A172 (cell line): ENCODE measurements at regions not wholly inside any gene's neighbourhood (a gene's known extent, or its start where the extent isn't known, plus 50 kb on each side); places are given as distances from the start of the nearest gene placed in this dataset.
"Not testable (repeated sequence)": the region's sequence is repeated elsewhere in the genome, so short reads cannot be mapped to it uniquely, and the experiment has no call there.

Experiments used
- DNase-seq: peaks from one replicate; pipeline ENCODE4 v3.0.0-alpha.2; 2015; ENCODE audit warnings: low spot score

GRCh38 chr11:71182791-71183677 is 69.3 kb downstream of the SHANK2 start:
- DNase-seq, result no peak

GRCh38 chr11:71181566-71181965 is 70.8 kb downstream of the SHANK2 start:
- DNase-seq, result no peak

DNA sequence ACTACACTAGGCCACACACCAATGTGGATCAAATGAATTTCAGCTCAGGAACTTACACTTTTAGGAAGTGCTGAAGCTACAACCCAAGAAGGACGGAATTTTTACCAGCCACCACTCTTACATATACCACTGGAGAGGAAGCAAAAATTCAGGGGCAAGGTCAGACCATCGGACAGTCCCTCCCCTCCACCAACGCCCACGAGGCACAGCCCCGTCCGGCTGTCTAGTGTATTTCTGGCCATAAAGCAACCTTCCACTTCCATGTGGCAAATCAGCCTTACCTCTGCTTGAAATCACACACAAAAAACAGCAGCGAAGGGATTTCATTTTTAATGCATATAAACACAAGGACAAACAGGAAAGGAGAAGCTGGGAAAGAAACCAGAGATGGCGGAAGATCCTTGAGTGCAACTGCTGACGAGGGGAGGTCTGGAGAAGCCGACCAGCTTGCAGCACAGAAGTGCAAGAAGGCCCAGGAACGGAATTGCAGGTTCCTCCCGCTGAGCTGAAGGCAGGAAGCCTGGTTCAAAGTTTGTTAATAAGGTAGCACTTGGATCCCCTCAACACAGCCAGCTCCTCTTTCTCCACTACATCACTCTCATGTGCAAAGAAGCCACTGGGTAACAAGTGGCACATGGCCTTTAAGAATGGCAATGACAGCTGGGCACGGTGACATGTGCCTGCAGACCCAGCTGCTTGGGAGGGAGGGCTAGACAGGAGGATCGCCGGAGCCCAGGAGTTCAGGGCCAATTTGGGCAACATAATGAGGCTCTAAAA is 71.5 kb downstream of the SHANK2 start:
- no peak for DNase-seq

DNA sequence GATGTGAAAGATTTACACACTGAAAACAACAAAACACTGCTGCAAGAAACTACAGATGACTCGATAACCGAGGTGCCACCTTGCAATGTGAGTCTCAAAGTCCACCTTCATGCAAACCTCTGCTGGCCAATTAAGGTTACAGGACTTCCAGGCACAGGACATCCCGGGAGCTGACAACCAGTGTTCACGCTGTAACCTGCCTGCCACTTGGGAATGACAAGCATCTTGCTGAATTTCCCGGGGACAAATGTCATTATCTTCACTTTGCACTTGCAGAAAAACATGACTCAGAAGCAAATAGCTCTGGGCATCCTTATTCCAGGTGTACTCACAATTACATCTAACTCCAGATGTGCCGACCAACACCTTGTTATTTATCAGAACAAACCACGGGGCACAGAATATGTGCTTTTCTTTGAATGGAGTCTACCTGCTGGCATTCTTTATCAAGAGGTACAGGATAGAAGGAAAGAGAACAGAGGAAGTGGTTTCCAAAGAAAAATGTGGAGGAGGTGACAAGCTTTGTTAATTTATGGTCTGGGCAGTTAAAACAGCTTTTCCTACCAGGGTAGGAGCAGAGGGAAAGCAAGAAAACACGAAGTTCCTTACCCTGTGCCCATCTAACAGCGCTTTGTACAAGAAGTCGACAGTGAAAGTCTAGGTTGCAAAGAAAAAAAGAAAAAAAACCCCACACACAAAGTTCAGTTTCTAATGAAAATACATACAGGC is 72.3 kb downstream of the SHANK2 start:
- no peak for DNase-seq

GRCh38 chr11:71178076-71178475 is 74.3 kb downstream of the SHANK2 start:
- no peak for DNase-seq

DNA sequence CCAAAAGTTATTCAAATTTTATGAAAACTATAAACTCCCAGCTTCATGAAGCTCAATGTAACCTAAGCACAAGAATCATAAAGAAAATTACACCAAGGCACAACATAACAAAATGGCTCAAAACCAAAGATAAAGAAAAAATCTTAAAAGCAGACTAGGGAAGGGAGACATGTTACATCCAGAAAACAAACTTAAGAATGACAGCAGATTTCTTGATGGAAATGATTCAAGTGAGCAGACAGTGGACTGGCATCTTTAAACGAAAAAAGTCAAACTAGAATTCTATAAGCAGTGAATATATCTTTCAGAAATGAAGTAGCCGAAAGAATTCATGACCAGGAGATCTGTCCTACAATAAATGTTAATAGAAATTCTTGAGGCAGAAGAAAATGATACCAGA is 75.6 kb downstream of the SHANK2 start:
- no peak for DNase-seq

DNA sequence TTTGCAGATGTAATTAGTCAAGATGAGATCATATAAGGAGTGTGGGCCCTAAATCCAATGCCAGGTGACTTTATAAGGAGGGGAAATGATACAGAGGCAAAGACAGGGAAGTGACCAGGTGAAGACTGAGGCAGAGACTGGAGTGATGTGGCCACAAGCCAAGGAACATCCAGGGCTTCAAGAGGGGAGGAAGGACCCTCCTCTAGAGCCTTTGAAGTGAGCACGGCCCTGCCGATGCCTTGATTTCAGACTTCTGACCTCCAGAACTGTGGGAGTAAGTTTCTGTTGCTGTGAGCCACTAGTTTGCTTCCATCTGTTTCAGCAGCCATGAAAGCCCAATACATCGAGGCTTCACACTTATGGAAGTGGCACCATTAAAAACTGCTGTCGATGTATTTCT is 78.7 kb downstream of the SHANK2 start:
- no peak for DNase-seq

DNA sequence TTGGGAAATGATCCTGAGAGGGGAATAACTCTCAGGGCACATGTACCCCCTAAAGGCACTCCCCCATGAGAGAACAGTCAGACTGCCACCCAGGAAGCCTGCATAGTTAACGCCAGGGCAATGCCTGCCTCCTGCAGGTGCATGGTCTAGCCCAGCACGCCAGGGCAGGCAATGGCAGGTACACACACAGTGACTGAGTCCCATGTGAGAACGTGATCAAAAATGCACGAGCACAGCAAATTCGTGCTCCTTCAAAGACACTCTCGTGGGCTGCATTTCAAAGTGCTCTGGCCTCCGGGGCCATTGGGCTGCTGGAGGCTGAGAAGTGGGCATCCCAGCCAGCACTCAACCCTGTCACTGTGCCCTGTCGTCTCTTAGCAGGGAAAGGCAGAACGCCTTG is 79.7 kb downstream of the SHANK2 start:
- DNase-seq, result no peak

GRCh38 chr11:71171576-71171975 is 80.8 kb downstream of the SHANK2 start:
- no peak for DNase-seq

- DNase-seq, result no peak
Observed at GRCh38 chr11:71170624-71171423, 81.6 kb downstream of the SHANK2 start.

- DNase-seq, result no peak
Observed at GRCh38 chr11:71169313-71169712, 83.1 kb downstream of the SHANK2 start.

GRCh38 chr11:71167814-71168213 is 84.6 kb downstream of the SHANK2 start:
- not testable (repeated sequence) for DNase-seq

DNA sequence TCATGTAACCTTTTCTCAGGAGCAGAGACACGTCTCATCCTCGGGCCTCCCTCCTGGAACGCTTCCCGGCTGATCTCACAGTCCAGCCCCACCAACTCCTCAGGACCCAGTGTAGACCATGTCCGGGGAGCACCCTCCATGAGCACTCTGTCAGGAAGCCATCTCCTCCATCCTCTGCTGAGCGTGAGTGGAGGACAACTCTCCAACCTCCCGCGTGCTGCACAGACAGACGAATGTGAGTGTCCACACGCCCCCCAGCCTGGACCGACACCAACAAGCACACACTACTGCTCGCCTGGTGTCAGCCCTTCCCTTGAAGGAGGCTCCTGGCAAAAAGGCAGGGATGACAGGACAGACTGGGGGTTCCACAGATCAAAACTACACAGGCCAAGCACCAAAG is 86.6 kb downstream of the SHANK2 start:
- DNase-seq, result no peak

GRCh38 chr11:71164621-71165020 is 87.8 kb downstream of the SHANK2 start:
- DNase-seq, result no peak

- no peak for DNase-seq
Observed at GRCh38 chr11:71164186-71164585, 88.2 kb downstream of the SHANK2 start.

- no peak for DNase-seq
Observed at GRCh38 chr11:71163371-71163770, 89.0 kb downstream of the SHANK2 start.

GRCh38 chr11:71158936-71159335 is 93.4 kb downstream of the SHANK2 start:
- DNase-seq, result no peak

GRCh38 chr11:71157676-71158075 is 94.7 kb downstream of the SHANK2 start:
- not testable (repeated sequence) for DNase-seq

- DNase-seq, result no peak
Observed at GRCh38 chr11:71156301-71156700, 96.1 kb downstream of the SHANK2 start.

DNA sequence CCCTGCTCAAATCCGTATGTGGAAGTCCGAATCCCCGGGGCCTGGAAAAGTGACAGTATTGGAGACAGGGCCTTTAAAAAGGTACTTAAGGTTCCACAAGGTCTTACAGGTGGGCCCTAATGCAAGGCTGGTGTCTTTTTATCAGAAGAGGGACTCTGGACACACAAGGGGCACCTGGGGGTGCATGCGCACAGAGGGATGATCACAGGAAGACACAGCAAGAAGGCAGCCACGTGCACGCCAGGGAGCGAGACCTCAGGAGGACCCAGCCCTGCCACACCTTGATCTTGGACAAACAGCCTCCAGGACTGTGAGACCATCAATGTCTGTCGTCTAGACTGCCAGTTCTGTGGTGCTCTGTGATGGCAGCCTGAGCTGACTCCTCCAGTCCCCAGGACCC is 96.5 kb downstream of the SHANK2 start:
- DNase-seq, result no peak

DNA sequence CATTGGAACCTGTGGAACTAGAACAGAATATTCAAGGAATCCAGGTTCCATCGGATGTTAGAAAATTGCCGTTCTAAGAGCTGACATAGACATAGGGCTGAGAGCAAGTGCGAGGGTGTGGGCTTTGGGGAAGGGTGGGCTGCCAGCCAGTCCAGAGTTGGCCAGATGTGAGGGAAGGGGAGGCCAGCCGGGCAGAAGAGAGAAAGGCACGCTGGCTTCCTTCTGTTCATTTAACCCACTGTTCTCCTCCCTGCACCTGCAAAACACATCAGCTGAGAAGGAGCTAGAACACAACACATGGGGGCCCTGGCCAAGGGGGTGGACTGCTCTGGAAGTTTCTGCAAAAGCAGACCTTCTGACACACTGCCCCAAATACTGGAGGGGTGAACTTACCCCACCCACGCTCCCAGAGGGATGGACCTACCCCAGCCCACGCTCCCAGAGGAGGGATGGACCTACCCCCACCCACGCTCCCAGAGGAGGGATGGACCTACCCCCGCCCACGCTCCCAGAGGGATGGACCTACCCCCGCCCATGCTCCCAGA is 98.0 kb downstream of the SHANK2 start:
- DNase-seq, result no peak
